ENCODE measurements at regions not wholly inside any gene's neighbourhood (a gene's known extent, or its start where the extent isn't known, plus 50 kb on each side); places are given as distances from the start of the nearest gene placed in this dataset.

DNA sequence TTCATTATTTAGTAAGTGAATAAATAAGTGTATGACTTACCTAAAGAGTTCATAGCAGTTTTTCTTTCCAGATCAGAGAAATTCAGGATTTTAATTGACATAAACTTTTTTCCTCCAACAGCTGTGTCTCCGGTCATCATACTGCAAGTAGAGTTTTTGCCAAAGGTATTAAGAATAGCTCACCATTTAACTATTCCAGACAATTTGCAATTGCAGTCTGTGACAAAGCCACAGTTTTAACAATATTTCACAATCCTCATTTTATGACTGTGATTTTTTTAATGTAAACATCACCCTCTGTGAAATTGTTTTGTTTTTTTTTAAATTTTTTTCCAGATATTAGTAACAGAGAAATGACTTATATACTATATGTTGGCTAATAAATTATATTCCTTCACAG is 199.1 kb downstream of the TRIB2 start:
- TF ChIP-seq, protein P1, sequence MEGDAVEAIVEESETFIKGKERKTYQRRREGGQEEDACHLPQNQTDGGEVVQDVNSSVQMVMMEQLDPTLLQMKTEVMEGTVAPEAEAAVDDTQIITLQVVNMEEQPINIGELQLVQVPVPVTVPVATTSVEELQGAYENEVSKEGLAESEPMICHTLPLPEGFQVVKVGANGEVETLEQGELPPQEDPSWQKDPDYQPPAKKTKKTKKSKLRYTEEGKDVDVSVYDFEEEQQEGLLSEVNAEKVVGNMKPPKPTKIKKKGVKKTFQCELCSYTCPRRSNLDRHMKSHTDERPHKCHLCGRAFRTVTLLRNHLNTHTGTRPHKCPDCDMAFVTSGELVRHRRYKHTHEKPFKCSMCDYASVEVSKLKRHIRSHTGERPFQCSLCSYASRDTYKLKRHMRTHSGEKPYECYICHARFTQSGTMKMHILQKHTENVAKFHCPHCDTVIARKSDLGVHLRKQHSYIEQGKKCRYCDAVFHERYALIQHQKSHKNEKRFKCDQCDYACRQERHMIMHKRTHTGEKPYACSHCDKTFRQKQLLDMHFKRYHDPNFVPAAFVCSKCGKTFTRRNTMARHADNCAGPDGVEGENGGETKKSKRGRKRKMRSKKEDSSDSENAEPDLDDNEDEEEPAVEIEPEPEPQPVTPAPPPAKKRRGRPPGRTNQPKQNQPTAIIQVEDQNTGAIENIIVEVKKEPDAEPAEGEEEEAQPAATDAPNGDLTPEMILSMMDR (IDR thresholded peaks at IDR 0.05): no peak
- TF ChIP-seq POLR2A (IDR thresholded peaks at IDR 0.05) (no peak), POLR2AphosphoS5 (IDR thresholded peaks at IDR 0.05; ENCODE audit: insufficient read depth in 1 of 2, low read depth in 1 of 2) (no peak)

Measured in vagina (tissue), 2 donors.